NCI-H2081 treated with DMSO at 0.1 percent for 48 hours (cell line): ENCODE measurements at regions not wholly inside any gene's neighbourhood (a gene's known extent, or its start where the extent isn't known, plus 50 kb on each side); places are given as distances from the start of the nearest gene placed in this dataset.
"Not testable (repeated sequence)": the region's sequence is repeated elsewhere in the genome, so short reads cannot be mapped to it uniquely, and the experiment has no call there.

Experiments
- DNase-seq: peaks from one replicate; lab custom pipeline; 2025; lab: John Stamatoyannopoulos, UW

DNA sequence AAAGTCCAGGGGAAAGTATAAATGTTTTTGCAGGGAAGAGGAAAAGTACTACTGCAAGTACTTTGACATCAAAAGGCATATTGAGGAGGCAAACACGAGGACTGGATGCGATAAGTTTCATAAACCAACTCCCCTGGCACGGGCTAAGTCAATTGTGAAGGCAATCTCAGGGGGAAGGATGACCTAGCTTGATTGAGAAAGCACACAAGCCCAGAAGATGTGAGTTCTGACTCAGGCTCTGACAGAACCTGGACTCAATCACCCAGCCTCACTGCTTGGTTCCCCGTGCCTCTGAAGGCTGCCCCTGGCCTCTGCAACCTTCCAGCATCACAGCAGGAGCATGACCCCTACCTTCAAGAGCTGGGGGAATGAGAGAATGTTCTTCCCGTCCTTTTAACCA, 93.2 kb upstream of the ZNF438 start:
- no peak for DNase-seq

DNA sequence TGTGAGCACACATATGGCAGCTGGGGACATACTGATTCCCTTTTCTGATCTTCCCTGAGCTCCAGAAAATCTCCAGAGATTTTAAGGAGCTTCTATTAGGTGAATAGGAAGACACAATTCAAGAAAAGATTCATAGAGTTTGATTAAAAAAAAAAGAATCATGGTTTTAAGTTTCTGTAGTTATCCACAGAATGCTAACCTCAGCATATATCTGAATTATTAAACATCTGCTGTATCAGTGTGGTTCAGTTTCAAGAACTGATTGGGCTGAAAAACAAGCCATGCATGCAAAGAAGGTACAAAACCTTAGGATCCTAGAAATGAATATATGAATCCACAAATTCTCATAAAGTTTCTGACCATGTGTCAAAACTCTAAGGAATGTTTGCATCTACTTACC, 94.1 kb upstream of the ZNF438 start:
- DNase-seq, result no peak

DNA sequence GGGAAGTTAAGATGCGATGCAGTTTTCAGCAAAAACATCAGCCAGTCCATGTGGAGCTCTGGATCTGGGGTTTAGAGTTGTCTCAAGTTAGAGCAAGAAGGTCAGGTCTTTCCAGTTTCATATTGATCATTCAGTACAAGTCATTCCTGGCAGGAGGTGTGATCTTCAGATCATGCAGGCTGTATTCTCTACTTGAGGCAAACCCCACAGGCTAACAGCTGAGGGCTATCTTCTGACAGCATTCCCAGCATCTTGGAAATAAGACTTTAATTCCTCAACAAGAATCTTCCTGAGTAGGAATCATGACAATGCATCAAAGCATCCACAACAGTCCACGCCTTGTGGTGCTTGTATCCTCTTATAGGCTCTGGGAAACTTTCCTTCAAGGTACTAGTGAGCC, 94.9 kb upstream of the ZNF438 start:
- no peak for DNase-seq

DNA sequence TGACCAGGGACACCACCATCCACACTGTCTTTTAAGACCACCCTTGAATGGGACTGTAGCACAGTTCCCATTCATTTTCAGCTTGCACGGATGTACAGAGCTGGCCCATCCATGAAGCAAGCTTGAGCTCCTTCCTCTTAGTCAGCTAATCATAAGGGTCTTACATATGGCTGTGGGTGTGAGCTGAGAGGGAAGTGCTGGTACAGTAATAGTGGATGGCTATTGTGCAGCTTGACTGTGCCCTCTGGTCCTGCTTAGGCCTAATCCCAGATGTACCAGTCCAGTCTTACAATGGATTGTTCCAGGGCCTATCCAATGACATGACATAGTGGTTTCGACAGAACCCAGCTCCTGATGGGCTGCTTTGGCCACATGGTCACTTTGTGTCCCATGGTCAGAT, 96.9 kb upstream of the ZNF438 start:
- no peak for DNase-seq

DNA sequence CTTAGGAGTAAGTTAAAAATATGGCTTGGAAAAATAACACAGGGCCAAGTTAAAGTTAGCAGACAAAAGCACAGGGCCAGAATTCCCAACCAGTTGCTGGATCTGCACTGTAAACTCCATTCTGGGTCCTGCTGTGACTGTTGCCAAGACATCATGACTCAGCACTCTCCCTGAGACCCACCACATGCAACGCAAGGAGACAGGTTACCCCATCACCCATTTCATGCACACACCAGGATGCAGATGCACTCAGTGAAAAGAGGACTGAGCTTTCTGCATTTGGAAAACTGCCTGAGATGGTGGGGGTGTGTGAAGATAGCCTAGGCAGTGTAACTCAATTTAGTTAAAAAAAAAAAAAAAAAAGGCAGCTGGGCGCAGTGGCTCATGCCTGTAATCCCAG, 97.6 kb upstream of the ZNF438 start:
- no peak for DNase-seq

DNA sequence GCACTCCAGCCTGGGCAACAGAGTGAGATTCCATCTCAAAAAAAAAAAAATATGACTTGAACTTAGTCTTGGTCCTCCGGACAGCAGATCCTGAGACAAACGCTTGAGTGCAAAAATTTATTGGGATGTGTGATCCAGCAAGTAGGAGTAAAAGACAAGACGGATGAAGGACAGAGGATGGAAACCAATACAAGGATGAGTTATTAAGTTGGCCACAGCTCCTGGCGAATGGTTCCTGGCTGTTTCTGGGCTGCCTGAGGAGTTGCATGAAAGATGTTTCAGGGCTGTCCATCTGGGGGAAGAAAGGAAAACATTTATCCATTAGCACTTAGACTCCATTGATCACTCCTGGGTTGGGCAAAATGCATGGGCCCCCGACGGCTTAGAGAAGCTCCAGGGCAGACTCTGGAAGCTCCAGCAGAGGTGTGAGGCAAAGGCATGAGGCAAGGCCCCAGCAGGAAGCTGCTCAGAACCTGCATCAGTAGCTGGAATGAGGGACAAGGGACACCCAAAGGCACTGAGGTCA, 98.3 kb upstream of the ZNF438 start:
- DNase-seq, result no peak

DNA sequence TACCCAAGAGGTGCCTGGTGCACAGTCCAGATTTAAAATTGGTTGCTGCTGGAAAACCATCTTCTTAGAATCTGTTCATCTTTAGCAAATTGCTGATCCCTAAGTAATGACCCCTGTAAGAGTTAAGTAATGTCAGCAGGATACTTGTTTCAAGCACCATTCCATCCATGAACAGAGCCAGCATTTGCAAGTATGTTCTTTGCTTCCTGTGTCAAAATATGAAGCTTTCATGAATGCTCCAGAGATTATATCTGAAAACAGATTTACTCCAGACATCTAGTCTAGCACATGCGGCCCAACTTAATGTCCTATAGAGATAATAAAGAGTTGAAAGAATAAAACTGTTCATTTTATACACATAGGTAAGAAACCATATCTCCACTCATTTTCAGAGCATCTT, 98.7 kb upstream of the ZNF438 start:
- no peak for DNase-seq

DNA sequence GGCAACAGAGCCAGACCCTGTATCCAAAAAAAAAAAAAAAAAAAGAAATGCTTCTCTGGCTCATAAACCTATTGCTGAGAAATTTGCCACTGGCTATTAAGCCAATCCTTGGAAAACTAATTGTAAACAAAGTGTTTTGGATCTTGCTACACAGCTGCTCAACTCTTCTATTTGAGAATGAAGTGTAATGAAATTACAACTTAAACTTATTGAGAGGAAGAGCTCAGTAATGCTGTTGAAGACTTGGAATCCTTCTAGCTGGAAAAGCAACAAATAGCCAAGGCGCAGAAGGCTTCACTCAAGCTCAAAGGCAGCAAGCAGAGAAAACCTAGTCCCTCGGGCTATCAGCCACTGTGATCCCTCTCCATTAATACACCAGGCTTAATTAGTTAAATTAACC, 99.6 kb upstream of the ZNF438 start:
- no peak for DNase-seq

DNA sequence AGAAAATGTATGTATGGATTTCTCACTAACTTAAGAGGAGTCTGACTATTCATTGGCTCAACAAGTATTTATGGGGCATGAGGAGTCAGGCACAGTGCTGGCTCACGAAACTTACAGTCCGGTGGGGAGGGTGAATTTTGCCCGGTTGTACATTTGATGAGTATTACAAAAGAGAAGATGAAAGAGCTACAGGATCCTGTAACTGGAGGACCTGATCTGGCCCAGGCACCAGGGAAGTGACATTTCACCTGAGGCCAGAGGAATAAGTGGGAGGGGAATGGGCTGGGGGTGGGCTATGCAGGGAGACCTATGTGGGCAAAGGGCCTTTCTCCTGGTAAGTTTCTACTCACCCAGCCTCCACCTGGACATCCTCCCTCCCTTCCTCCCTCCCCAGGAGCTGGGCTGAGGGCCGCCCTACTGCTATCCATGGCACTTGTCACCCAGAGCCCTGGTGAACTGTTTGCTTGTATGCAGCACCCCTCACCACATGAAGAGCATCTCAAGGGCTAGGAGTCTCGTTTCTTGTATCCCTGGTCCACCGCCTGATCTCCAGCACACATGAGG, 101.1 kb upstream of the ZNF438 start:
- DNase-seq, result no peak

DNA sequence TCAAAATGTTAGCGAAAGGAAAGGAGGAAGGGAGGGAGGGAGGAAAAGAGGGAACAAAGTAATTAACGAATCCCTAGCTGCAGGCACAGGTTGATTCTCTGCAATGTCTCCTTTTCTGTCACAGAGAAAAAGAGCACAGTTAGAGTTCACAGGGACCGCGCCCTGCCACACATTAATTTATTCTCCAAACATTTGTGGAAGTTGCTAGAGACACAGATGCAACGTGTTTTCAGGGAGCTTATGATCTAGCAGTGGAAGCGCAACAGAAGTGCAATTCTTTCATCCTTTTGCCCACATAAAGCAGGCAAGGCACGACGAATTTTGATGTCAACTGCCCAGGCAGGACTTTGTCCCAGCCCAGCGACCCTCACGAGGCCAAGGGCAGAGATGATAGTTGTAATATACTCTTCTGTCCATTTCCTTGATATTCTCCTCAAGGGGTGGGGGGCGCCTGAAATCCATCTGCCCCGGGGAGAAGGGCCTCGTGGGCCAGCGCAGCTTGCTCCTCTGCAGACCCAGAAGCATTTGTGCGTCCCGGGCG, 101.7 kb upstream of the ZNF438 start:
- DNase-seq, result peak; percentile 5

DNA sequence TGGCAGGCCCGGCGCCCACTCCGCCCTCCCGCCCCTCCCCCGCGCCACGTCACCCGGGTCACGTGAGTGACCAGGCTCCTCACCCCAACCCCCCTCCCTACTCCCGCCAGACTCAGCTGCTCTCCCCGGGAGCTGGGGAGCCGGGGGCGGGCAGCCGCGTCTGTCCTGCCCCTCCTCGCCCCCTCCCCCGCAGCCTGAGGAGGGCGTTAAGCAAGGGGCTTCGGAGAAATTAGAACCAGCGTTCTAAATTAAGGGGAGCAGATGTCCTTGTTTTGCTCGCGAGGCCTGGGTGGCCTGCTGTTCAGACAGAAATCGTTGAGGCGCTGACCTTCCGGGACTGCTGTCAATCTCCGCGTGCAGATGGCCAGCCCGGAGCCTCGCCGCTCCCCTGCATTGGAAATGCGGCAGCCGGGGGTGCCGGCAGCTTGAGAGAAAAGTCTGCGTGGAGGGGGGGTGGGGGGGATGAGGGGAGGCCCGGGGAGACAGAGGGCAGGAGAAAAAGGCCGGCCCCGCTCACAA, 102.2 kb upstream of the ZNF438 start:
- DNase-seq, result no peak

DNA sequence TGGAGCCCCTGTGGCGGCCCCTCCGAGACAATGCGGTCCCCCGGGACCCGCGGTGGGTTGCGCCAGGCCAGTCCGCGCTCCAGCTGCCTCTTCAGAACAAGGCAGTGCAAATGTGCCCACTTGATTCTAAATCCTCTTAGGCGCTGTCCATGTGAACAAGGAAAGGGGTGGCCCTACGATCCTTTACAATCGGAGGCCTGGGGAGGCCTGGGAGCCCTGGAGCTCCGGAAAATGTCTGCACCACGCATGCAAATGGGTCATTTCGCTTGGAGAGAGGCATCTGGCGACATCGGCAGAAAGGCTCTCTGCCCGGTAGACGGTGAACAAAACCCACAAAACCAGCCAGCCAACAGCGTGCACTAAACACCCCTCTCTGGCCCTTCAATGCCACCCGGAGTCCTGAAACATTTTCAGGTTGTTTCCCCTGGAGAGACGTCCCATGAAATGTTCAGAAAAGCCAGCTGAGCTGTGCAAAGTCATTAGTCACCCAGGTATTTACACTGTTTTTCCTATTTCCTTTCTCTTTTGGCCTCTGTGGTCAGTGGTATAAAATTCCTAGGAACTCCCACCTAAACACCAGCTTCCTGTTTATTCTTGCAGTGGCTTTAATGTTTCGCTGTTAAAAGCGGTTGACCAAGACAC, 102.8 kb upstream of the ZNF438 start:
- no peak for DNase-seq

DNA sequence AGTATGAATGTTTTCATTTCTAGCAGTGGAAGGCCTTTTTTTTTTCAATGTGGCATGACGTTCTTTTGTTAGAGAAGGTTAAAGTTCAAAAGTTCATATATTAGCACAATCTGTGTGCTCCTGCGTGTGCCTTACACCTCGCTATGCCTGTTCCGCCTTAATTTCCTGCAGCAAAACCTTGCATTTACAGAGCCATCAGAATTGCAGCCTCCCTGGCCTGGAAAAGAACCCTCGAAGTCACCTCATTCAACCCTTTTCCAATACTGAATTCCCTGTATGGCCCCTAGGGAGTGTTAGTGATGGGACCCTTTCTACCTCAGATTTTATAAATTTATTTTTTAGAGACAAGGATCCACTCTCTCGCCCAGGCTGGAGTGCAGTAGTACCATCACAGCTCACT, 103.5 kb upstream of the ZNF438 start:
- no peak for DNase-seq

DNA sequence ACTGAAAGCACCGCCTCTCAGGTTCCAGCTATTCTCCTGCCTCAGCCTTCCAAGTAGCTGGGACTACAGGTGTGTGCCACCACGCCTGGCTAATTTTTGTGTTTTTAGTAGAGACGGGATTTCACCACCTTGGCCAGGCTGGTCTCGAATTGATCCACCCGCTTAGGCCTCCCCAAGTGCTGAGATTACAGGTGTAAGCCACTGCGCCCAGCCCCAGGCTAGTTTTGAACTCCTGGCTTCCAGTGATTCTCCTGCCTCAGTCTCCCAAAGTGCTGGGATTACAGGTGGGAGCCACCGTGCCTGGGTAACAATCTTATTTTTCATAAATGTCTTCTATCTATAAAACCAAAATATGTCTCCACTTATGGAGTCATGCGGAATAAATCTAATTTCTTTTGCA, 104.1 kb upstream of the ZNF438 start:
- not testable (repeated sequence) for DNase-seq

DNA sequence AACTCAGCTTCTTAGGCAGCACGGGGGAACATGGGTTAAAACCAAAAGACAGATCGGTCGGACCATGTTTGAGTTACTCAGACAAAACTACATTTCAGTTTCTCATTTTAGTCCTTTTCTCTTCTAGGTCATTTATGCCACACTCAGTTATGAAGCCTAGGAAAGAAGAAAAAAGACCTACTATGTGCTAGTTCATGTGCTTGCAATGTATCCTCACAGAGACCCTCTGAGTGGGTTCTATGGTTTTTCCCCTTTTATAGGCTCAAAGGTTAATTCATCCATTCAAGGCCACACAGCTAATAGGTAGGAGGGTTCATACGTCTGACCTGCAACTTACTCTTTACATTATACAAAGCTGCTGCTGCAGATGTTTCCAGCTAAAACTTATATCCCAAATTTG, 104.7 kb upstream of the ZNF438 start:
- DNase-seq, result no peak

DNA sequence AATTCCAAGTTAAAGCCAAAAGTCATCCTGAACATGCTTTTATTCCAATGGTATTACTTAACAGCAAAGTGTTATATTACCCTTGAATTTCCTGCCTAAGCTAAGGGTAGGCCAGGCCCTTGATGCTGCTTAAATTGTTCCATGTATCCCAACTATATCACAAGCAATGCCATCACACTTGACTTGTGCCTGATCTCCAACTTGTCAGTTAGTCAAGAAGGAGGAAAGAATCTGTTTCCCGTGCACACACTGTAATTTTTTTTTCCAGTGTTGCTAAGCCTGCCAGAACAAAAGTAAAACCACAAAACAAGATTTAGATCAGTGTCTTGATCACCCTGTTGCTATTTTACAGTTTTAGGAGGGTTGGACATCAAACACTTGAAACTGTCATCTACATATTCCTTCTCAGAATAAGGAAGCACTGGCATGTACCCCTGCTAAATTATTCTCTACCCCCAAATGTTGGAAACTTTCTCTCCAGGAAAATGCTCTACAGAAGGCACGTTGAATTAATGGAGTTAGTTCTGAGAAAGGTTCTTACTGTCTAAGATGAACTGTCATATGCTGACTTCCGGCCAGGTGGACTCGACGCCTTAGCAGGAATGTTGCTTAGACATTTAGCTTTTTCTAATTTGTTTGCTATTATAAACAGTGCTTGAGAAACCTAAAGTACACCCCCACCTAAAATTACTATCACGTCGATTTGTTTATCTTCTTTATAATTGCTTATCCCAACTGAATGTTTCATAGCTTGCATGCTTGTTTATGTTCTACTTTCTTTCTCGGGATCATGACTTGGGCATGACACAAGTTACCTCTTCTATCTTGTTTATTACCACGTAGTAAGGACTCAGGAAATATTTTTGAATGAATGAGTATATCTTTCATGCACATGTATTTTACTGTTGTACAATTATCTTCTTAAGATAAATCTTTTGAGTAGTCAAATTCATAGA, 105.5 kb upstream of the ZNF438 start:
- DNase-seq, result no peak

DNA sequence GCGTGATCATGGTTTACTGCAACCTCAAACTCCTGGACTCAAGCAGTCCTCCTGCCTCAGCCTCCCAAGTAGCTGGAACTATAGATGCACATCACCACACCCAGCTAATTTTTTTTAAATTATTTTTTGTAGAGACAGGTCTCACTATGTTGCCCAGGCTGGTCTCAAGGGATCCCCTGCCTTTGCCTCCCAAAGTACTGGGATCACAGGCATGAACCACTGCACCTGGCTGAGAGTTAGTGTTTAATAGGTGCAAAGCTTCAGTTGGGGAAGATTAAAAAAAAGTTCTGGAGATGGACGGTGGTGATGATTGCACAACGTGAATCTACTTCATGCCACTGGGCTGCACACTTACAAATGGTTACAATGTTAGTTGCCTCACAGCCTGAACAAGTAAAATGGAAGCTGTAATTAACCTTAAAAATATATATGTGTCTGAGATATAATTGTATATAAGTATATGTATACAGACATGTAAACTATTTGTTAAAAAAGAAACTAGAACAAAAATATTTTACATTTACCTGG, 106.4 kb upstream of the ZNF438 start:
- no peak for DNase-seq

DNA sequence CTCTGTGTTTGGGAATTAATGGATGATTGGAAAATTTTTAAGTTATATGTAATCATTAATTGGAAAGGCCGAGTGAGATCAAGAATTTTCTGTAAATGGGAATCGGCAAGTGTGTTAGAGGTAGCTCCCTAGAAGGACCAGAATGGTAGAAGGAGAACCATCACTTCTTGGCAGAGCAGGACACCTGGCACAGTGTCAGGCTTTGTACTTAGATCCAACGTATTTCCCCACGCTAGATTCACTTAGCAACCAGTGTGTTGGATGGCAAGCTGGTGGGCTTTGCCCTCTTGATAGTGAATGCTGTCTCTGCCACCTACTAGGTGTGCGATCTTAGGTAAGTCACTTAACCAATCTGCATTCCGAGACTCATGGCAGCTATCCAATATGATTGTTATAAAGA, 107.8 kb upstream of the ZNF438 start:
- DNase-seq, result no peak

DNA sequence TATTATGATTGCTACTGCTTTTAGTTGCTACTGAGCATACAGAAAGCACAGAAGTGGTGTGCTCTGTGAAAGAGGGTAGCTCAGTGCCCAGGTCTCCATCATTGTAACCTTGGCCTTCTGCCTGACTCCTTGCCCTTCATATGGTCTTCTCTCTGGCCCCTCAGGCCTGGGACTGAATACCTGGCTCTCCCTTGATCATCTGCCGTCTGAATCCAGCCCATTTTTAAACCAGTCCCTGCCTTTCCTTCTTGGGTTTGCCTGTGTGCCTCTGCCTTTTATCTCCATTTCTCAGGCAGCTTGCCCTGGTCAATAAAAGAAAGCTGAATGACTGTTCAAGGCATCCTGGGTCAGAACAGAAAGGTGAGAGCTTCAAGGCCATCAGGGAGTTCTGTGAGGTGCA, 109.1 kb upstream of the ZNF438 start:
- DNase-seq, result no peak

DNA sequence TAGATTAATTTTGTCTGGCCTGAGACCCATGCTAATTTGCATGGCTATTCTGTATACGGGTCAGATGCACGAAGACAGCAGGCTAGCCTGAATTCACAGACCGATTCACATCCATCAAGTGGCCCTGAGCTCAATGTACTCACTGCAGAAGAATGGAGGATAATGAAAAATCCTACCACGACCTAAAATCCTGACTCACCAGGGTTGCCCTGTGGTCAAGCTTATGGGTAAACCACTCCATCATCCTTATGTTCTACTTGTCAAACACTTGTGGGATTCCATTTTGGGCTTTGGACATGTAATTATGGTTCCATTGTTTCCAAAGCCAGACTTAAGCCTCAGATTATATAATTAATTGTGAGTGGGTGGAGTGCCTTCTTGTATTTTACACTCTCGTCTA, 110.4 kb upstream of the ZNF438 start:
- no peak for DNase-seq

DNA sequence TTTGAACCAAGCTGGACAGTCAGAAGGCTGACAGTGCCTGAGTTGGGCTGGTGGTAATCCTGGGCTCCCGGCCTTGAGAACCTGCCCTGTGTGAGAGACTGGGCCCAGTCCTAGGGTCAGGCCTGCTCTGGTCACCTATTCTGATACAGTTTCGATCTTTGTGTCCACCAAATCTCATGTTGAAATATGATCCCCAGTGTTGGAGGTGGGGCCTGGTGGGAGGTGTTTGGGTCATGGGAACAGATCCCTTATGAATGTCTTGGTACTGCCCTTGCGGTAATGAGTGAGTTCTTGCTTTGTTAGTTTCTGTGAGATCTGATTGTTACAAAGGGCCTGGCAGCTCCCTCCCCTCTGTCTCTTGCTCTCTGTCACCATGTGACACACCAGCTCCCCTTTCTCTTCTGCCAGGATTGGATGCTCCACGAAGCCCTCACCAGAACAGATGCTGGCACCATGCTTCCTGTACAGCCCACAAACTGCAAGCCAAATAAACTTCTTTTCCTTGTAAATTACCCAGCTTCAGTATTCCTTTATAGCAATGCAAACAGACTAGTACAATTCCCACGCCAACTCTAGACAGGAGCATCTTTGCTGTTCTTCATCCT, 111.8 kb upstream of the ZNF438 start:
- no peak for DNase-seq

DNA sequence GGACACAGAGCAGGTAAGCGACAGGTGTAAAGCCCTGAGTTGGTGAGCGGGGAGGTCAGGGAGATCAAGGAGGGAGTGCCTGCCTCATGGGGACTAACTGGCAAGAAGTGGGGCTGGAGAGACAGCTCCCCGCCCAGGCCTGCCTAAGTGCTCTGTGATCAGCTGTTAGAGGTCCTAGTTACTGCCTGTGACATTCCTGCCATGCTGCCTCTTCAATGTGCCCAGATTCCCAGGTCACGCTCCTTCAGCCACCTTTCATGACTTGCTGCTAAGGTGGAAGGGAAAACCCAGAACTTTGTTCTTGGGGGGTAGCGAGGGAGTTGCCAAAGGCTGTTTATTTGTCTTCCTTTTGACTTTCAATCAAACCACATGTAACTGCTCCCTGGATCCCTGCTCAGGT, 114.3 kb upstream of the ZNF438 start:
- DNase-seq, result no peak
